H1 (cell line): ENCODE measurements at regions not wholly inside any gene's neighbourhood (a gene's known extent, or its start where the extent isn't known, plus 50 kb on each side); places are given as distances from the start of the nearest gene placed in this dataset.

ENCODE experiments used
- ATF3 ChIP-seq: IDR thresholded peaks from 2 replicates; pipeline ENCODE4 v1.6.1; 2011; ENCODE audit warnings: low read depth, mild to moderate bottlenecking, low read length; ENCODE audit not compliant: insufficient read depth
- BCL11A ChIP-seq, 2 experiments: IDR thresholded peaks; one replicate each; pipeline ENCODE4 v1.6.1; 2011; ENCODE audit warnings: low read depth in 2 of 2, low read length in 2 of 2, mild to moderate bottlenecking in 2 of 2
- CHD7 ChIP-seq: fragments of 300-600 bp; sonication (generic); IDR thresholded peaks from 2 replicates; pipeline ENCODE4 v1.7.1; 2012; ENCODE audit warnings: low read length, moderate library complexity, mild to moderate bottlenecking, inconsistent platforms; ENCODE audit not compliant: insufficient replicate concordance
- EZH2 ChIP-seq: fragments of 200-600 bp; sonication (generic); IDR thresholded peaks from 2 replicates; pipeline ENCODE4 v1.7.1; 2012; ENCODE audit warnings: low read depth, mild to moderate bottlenecking, moderate library complexity, low read length, inconsistent platforms; ENCODE audit not compliant: severe bottlenecking
- HDAC2 ChIP-seq, 2 experiments: fragments of 300-600 bp in 1 of 2; sonication (generic) in 1 of 2; IDR thresholded peaks; 2 replicates each; pipeline ENCODE4 v1.6.1; 2011 to 2012; ENCODE audit warnings: low read depth in 2 of 2, low read length in 2 of 2, mild to moderate bottlenecking in 2 of 2, moderate library complexity in 2 of 2, borderline replicate concordance in 1 of 2, inconsistent platforms in 1 of 2
- SAP30 ChIP-seq: fragments of 300-600 bp; sonication (generic); IDR thresholded peaks from 2 replicates; pipeline ENCODE4 v1.7.1; 2012; ENCODE audit warnings: low read length, moderate library complexity, mild to moderate bottlenecking, inconsistent platforms; ENCODE audit not compliant: insufficient read depth, insufficient replicate concordance
- TEAD4 ChIP-seq: IDR thresholded peaks from 2 replicates; pipeline ENCODE4 v1.6.1; 2012; ENCODE audit warnings: low read depth, low read length, inconsistent platforms, mixed read lengths

GRCh38 chr14:71296184-71296583 is 388.9 kb downstream of the PCNX1 start (continued):
- TF ChIP-seq CHD7 (no peak), ATF3 (no peak), TEAD4 (no peak), BCL11A (IDR thresholded peaks at IDR 0.05; ENCODE audit: low read depth in 2 of 2, low read length in 2 of 2) (no peak), EZH2 (no peak), SAP30 (no peak), HDAC2 (IDR thresholded peaks at IDR 0.05; ENCODE audit: borderline replicate concordance in 1 of 2, low read depth in 2 of 2, low read length in 2 of 2) (no peak)
- TF ChIP-seq, all 59 proteins: peak for 0
